ENCODE measurements at regions not wholly inside any gene's neighbourhood (a gene's known extent, or its start where the extent isn't known, plus 50 kb on each side); places are given as distances from the start of the nearest gene placed in this dataset.

- ATAC-seq = no peak
- no peak for TF ChIP-seq CREB5 (CRISPR knock-in tag; IDR thresholded peaks at IDR 0.05; ENCODE audit: low read depth)
- TF ChIP-seq CSRNP3 (CRISPR knock-in tag; IDR thresholded peaks at IDR 0.05) = no peak
- TF ChIP-seq ZC3H10 (CRISPR knock-in tag; IDR thresholded peaks at IDR 0.05) = no peak
- TF ChIP-seq, protein P1, sequence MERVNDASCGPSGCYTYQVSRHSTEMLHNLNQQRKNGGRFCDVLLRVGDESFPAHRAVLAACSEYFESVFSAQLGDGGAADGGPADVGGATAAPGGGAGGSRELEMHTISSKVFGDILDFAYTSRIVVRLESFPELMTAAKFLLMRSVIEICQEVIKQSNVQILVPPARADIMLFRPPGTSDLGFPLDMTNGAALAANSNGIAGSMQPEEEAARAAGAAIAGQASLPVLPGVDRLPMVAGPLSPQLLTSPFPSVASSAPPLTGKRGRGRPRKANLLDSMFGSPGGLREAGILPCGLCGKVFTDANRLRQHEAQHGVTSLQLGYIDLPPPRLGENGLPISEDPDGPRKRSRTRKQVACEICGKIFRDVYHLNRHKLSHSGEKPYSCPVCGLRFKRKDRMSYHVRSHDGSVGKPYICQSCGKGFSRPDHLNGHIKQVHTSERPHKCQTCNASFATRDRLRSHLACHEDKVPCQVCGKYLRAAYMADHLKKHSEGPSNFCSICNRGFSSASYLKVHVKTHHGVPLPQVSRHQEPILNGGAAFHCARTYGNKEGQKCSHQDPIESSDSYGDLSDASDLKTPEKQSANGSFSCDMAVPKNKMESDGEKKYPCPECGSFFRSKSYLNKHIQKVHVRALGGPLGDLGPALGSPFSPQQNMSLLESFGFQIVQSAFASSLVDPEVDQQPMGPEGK (CRISPR knock-in tag; IDR thresholded peaks at IDR 0.05; ENCODE audit: borderline replicate concordance) = no peak
Measured at GRCh38 chr7:4550117-4550516, 132.0 kb upstream of the FOXK1 start.

GRCh38 chr7:4552985-4553384 lies 129.1 kb upstream of the FOXK1 start:
- ATAC-seq = no peak
- TF ChIP-seq ISL1 (CRISPR knock-in tag; IDR thresholded peaks at IDR 0.05) (no peak), ZFP3 (CRISPR knock-in tag; IDR thresholded peaks at IDR 0.05) (no peak), GLIS3 (CRISPR knock-in tag; IDR thresholded peaks at IDR 0.05) (no peak), ARNTL (CRISPR knock-in tag; IDR thresholded peaks at IDR 0.05; ENCODE audit: borderline replicate concordance, low read depth) (no peak), ZNF70 (CRISPR knock-in tag; IDR thresholded peaks at IDR 0.05) (no peak), TOX (CRISPR knock-in tag; IDR thresholded peaks at IDR 0.05; ENCODE audit: borderline replicate concordance) (no peak), PPARA (CRISPR knock-in tag; IDR thresholded peaks at IDR 0.05; ENCODE audit: borderline replicate concordance) (no peak), RARB (CRISPR knock-in tag; IDR thresholded peaks at IDR 0.05) (no peak), CSDC2 (CRISPR knock-in tag; IDR thresholded peaks at IDR 0.05) (no peak), TCF4 (CRISPR knock-in tag; IDR thresholded peaks at IDR 0.05; ENCODE audit: borderline replicate concordance) (no peak), ZC3H10 (CRISPR knock-in tag; IDR thresholded peaks at IDR 0.05) (no peak), OSR1 (CRISPR knock-in tag; IDR thresholded peaks at IDR 0.05) (no peak), ZNF8 (CRISPR knock-in tag; IDR thresholded peaks at IDR 0.05) (no peak), SNAI2 (CRISPR knock-in tag; IDR thresholded peaks at IDR 0.05) (no peak)
- TF ChIP-seq, protein P2, sequence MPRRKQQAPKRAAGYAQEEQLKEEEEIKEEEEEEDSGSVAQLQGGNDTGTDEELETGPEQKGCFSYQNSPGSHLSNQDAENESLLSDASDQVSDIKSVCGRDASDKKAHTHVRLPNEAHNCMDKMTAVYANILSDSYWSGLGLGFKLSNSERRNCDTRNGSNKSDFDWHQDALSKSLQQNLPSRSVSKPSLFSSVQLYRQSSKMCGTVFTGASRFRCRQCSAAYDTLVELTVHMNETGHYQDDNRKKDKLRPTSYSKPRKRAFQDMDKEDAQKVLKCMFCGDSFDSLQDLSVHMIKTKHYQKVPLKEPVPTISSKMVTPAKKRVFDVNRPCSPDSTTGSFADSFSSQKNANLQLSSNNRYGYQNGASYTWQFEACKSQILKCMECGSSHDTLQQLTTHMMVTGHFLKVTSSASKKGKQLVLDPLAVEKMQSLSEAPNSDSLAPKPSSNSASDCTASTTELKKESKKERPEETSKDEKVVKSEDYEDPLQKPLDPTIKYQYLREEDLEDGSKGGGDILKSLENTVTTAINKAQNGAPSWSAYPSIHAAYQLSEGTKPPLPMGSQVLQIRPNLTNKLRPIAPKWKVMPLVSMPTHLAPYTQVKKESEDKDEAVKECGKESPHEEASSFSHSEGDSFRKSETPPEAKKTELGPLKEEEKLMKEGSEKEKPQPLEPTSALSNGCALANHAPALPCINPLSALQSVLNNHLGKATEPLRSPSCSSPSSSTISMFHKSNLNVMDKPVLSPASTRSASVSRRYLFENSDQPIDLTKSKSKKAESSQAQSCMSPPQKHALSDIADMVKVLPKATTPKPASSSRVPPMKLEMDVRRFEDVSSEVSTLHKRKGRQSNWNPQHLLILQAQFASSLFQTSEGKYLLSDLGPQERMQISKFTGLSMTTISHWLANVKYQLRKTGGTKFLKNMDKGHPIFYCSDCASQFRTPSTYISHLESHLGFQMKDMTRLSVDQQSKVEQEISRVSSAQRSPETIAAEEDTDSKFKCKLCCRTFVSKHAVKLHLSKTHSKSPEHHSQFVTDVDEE (CRISPR knock-in tag; IDR thresholded peaks at IDR 0.05) = no peak
- TF ChIP-seq, protein P3, sequence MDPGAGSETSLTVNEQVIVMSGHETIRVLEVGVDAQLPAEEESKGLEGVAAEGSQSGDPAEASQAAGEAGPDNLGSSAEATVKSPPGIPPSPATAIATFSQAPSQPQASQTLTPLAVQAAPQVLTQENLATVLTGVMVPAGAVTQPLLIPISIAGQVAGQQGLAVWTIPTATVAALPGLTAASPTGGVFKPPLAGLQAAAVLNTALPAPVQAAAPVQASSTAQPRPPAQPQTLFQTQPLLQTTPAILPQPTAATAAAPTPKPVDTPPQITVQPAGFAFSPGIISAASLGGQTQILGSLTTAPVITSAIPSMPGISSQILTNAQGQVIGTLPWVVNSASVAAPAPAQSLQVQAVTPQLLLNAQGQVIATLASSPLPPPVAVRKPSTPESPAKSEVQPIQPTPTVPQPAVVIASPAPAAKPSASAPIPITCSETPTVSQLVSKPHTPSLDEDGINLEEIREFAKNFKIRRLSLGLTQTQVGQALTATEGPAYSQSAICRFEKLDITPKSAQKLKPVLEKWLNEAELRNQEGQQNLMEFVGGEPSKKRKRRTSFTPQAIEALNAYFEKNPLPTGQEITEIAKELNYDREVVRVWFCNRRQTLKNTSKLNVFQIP (CRISPR knock-in tag; IDR thresholded peaks at IDR 0.05; ENCODE audit: borderline replicate concordance, low read depth) = no peak
- TF ChIP-seq, protein P1 (CRISPR knock-in tag; IDR thresholded peaks at IDR 0.05; ENCODE audit: borderline replicate concordance) = no peak
